ENCODE measurements at regions not wholly inside any gene's neighbourhood (a gene's known extent, or its start where the extent isn't known, plus 50 kb on each side); places are given as distances from the start of the nearest gene placed in this dataset.
"Not testable (repeated sequence)": the region's sequence is repeated elsewhere in the genome, so short reads cannot be mapped to it uniquely, and the experiment has no call there.

- H3K27ac Mint-ChIP-seq; DNase-seq (ENCODE audit: low spot score); ATAC-seq; H3K9me3 Mint-ChIP-seq; H3K4me1 Mint-ChIP-seq; H3K36me3 Mint-ChIP-seq; POLR2A ChIA-PET; H3K4me3 Mint-ChIP-seq; CTCF ChIA-PET: not testable (repeated sequence)
- peaks cover 27% of the 10 kb centered on the region for H3K27me3 Mint-ChIP-seq (ENCODE audit: low read depth)
Observed at GRCh38 chr10:22467393-22467792, 122.1 kb downstream of the SPAG6 start.

- DNase-seq (ENCODE audit: low spot score) (no peak), ATAC-seq (no peak)
- ChIA-PET CTCF (no interaction called here), POLR2A (no interaction called here)
- H3K27ac Mint-ChIP-seq: no peak overlapping the region
- no peak for TF ChIP-seq CTCF (IDR thresholded peaks at IDR 0.05)
- no peak for TF ChIP-seq E2F1 (CRISPR knock-in tag; IDR thresholded peaks at IDR 0.05)
- TF ChIP-seq ATF6 (CRISPR knock-in tag; IDR thresholded peaks at IDR 0.05): no peak
- TF ChIP-seq NR3C1 (CRISPR knock-in tag; conservative IDR thresholded peaks at IDR 0.05; ENCODE audit: low read depth): no peak
- TF ChIP-seq ZNF423 (CRISPR knock-in tag; IDR thresholded peaks at IDR 0.05): no peak
- no peaks in the 10 kb centered on the region for H3K9me3 Mint-ChIP-seq
- peaks cover 41% of the 10 kb centered on the region for H3K27me3 Mint-ChIP-seq (ENCODE audit: low read depth)
- peaks cover 3% of the 10 kb centered on the region; the same call in 1 of the 2 replicates for H3K4me1 Mint-ChIP-seq
- H3K36me3 Mint-ChIP-seq: no peaks in the 10 kb centered on the region
- H3K4me3 Mint-ChIP-seq: no peak overlapping the region
Observed at GRCh38 chr10:22468570-22469320, 123.4 kb downstream of the SPAG6 start.

GRCh38 chr10:22473044-22473443 is 127.7 kb downstream of the SPAG6 start:
- H3K27ac Mint-ChIP-seq: no peak overlapping the region

More at GRCh38 chr10:22473044-22473443, 127.7 kb downstream of the SPAG6 start:
- Mint-ChIP-seq H3K36me3 (no peaks in the 10 kb centered on the region), H3K9me3 (no peaks in the 10 kb centered on the region), H3K4me1 (peaks cover 16% of the 10 kb centered on the region), H3K27me3 (ENCODE audit: low read depth) (peaks cover 84% of the 10 kb centered on the region), H3K4me3 (no peak overlapping the region)
- TF ChIP-seq TEAD4 (CRISPR knock-in tag; IDR thresholded peaks at IDR 0.05): no peak
- no peak for TF ChIP-seq CREB1 (CRISPR knock-in tag; IDR thresholded peaks at IDR 0.05)
- no peak for TF ChIP-seq HMGA2 (CRISPR knock-in tag; IDR thresholded peaks at IDR 0.05)
- no peak for TF ChIP-seq HMGXB4 (CRISPR knock-in tag; IDR thresholded peaks at IDR 0.05)
- TF ChIP-seq GRHL2 (CRISPR knock-in tag; IDR thresholded peaks at IDR 0.05; ENCODE audit: insufficient replicate concordance, severe bottlenecking): no peak
- TF ChIP-seq SP1 (CRISPR knock-in tag; conservative IDR thresholded peaks at IDR 0.05): no peak
- TF ChIP-seq NR1H2 (CRISPR knock-in tag; IDR thresholded peaks at IDR 0.05): no peak
- no peak for TF ChIP-seq ETV6 (CRISPR knock-in tag; IDR thresholded peaks at IDR 0.05)
- TF ChIP-seq NFATC4 (CRISPR knock-in tag; IDR thresholded peaks at IDR 0.05): no peak
- no peak for TF ChIP-seq RORB (CRISPR knock-in tag; IDR thresholded peaks at IDR 0.05)
- no peak for TF ChIP-seq PRRX2 (CRISPR knock-in tag; IDR thresholded peaks at IDR 0.05)
- no peak for TF ChIP-seq ZMAT4 (CRISPR knock-in tag; IDR thresholded peaks at IDR 0.05)
- POLR2A ChIA-PET: no interaction called here
- ATAC-seq: no peak
- CTCF ChIA-PET: interaction anchor here (1.0 kb wide), 1 partner anchor 9 kb away, joined by 7 read pairs; no protein-coding TSS in a partner anchor
- DNase-seq (ENCODE audit: low spot score): no peak
